A549 (cell line): ENCODE measurements at regions not wholly inside any gene's neighbourhood (a gene's known extent, or its start where the extent isn't known, plus 50 kb on each side); places are given as distances from the start of the nearest gene placed in this dataset.

ENCODE experiments used
- ATAC-seq, 2 experiments: fragments of 200-7000 bp in 1 of 2; fragments of >200 bp in 1 of 2; cut with Nextera tagmentation in 1 of 2; cut with Tn5 transposase in 1 of 2; 3 replicates each; pipeline versions ENCODE4 v1.8.0 to v1.9.1; 2018 to 2020; ENCODE audit warnings: mild to moderate bottlenecking in 1 of 2, moderate library complexity in 1 of 2
- CTCF ChIA-PET: fragments of 300-600 bp; sonication (Branson Sonifier 250); formaldehyde crosslinking; extraction: SDS; loops from one replicate; lab custom pipeline; 2021; ENCODE audit warnings: antibody characterized with exemption, inconsistent platforms; lab: Yijun Ruan, JAX
- POLR2A ChIA-PET: fragments of 350-600 bp; formaldehyde crosslinking; extraction: SDS; loops from one replicate; lab custom pipeline; 2021; ENCODE audit warnings: antibody characterized with exemption, inconsistent platforms; lab: Yijun Ruan, JAX
- DNase-seq, 2 experiments: peaks; one replicate each; pipeline versions ENCODE4 v3.0.0 to v3.0.0-alpha.2; 2011 to 2016; ENCODE audit warnings: low read depth in 1 of 2, low spot score in 1 of 2
- FAIRE-seq: peaks from 2 replicates; lab custom pipeline; 2011; peaks lifted over from hg19 to GRCh38; lab: Jason Lieb, UNC
- H3K27ac ChIP-seq, 2 experiments: fragments of >200 bp; sonication (Bioruptor Twin); formaldehyde crosslinking; 3 replicates each; pipeline ENCODE4 v1.5.1; 2016 to 2017
- H3K4me1 ChIP-seq: fragments of >200 bp; sonication (Bioruptor Twin); formaldehyde crosslinking; 3 replicates; pipeline ENCODE4 v1.6.1; 2016
- H3K4me2 ChIP-seq: fragments of >200 bp; sonication (Bioruptor Twin); formaldehyde crosslinking; 3 replicates; pipeline ENCODE4 v1.6.1; 2016
- H3K4me3 ChIP-seq: fragments of >200 bp; sonication (Bioruptor Twin); formaldehyde crosslinking; 3 replicates; pipeline ENCODE4 v1.5.1; 2016
- H3K9me3 ChIP-seq: fragments of >200 bp; sonication (Bioruptor Twin); formaldehyde crosslinking; 3 replicates; pipeline ENCODE4 v1.6.1; 2016
- BHLHE40 ChIP-seq: IDR thresholded peaks from 2 replicates; pipeline ENCODE4 v1.6.1; 2012; ENCODE audit warnings: low read depth, low read length, inconsistent platforms
- CHD4 ChIP-seq: fragments of 200-600 bp; sonication (generic); IDR thresholded peaks from 2 replicates; pipeline ENCODE4 v1.6.1; 2016; ENCODE audit warnings: antibody characterized with exemption, mild to moderate bottlenecking, borderline replicate concordance
- EHF ChIP-seq: fragments of 250-450 bp; sonication (Bioruptor Pico); IDR thresholded peaks from 2 replicates; pipeline ENCODE4 v1.5.0; 2020; ENCODE audit warnings: mild to moderate bottlenecking
- FOSL2 ChIP-seq, 2 experiments: fragments of 450-650 bp in 1 of 2; fragments of >200 bp in 1 of 2; sonication (Bioruptor Twin) in 1 of 2; formaldehyde crosslinking; IDR thresholded peaks; 2 replicates each; pipeline versions ENCODE4 v1.5.0 to v1.6.1; 2016 to 2020; ENCODE audit warnings: mild to moderate bottlenecking in 1 of 2, moderate library complexity in 1 of 2
- HES2 ChIP-seq: fragments of >200 bp; sonication (Bioruptor Twin); formaldehyde crosslinking; IDR thresholded peaks from 2 replicates; pipeline ENCODE4 v1.6.1; 2016
- HEYL ChIP-seq: fragments of 250-450 bp; sonication (Bioruptor Pico); IDR thresholded peaks from 2 replicates; pipeline ENCODE4 v1.8.0; 2021; ENCODE audit warnings: mild to moderate bottlenecking, moderate library complexity
- JUN ChIP-seq, 2 experiments: fragments of >200 bp; sonication (Bioruptor Twin); formaldehyde crosslinking; IDR thresholded peaks; 2 replicates in 1 of 2; 3 replicates in 1 of 2; pipeline ENCODE4 v1.6.1; 2016 to 2017
- JUNB ChIP-seq: fragments of >200 bp; sonication (Bioruptor Twin); formaldehyde crosslinking; IDR thresholded peaks from 2 replicates; pipeline ENCODE4 v1.6.1; 2016
- KDM5A ChIP-seq: fragments of 200-600 bp; sonication (generic); IDR thresholded peaks from 2 replicates; pipeline ENCODE4 v1.6.1; 2016; ENCODE audit warnings: antibody characterized with exemption, mild to moderate bottlenecking
- MAX ChIP-seq: IDR thresholded peaks from 2 replicates; pipeline ENCODE4 v1.6.1; 2012
- MAZ ChIP-seq: fragments of 150-350 bp; IDR thresholded peaks from 2 replicates; pipeline ENCODE4 v1.6.1; 2014; ENCODE audit warnings: antibody characterized with exemption, low read depth, low read length, borderline replicate concordance
- MYC ChIP-seq: IDR thresholded peaks from 2 replicates; pipeline ENCODE4 v1.6.1; 2012; ENCODE audit warnings: mild to moderate bottlenecking, inconsistent platforms, low read length, improper control_type of control experiment, borderline replicate concordance
- NPAS2 ChIP-seq: fragments of 250-450 bp; sonication (Bioruptor Pico); IDR thresholded peaks from 2 replicates; pipeline ENCODE4 v1.8.0; 2022; ENCODE audit warnings: mild to moderate bottlenecking, moderate library complexity, borderline replicate concordance
- NR3C1 ChIP-seq: fragments of >200 bp; sonication (Bioruptor Twin); formaldehyde crosslinking; IDR thresholded peaks from 3 replicates; pipeline ENCODE4 v1.6.1; 2017
- PHF8 ChIP-seq: fragments of 200-600 bp; sonication (generic); IDR thresholded peaks from 2 replicates; pipeline ENCODE4 v1.6.1; 2016; ENCODE audit warnings: low read depth, mild to moderate bottlenecking, antibody characterized with exemption, moderate library complexity, borderline replicate concordance
- RARB ChIP-seq: fragments of 250-450 bp; sonication (Bioruptor Pico); IDR thresholded peaks from 2 replicates; pipeline ENCODE4 v1.8.0; 2021; ENCODE audit warnings: mild to moderate bottlenecking, moderate library complexity
- RFX5 ChIP-seq: fragments of 450-650 bp; IDR thresholded peaks from 2 replicates; pipeline ENCODE4 v1.7.1; 2014; ENCODE audit warnings: antibody characterized with exemption, mild to moderate bottlenecking, moderate library complexity
- SREBF2 ChIP-seq: fragments of 450-650 bp; IDR thresholded peaks from 2 replicates; pipeline ENCODE4 v1.6.1; 2014; ENCODE audit warnings: mild to moderate bottlenecking, moderate library complexity
- TFCP2L1 ChIP-seq: fragments of 250-450 bp; sonication (Bioruptor Pico); IDR thresholded peaks from 2 replicates; pipeline ENCODE4 v1.5.0; 2021; ENCODE audit warnings: mild to moderate bottlenecking
- ZC3H11A ChIP-seq: fragments of 450-650 bp; IDR thresholded peaks from 2 replicates; pipeline ENCODE4 v1.6.1; 2014; ENCODE audit warnings: antibody characterized with exemption, mild to moderate bottlenecking
- WGBS: methylation state at CpG from one replicate; pipeline ENCODE4 v1.1.6; 2017; ENCODE audit errors: missing lambda C conversion rate; 5-methylcytosine and 5-hydroxymethylcytosine counted together

GRCh38 chr10:88157981-88158465 lies 294.6 kb downstream of the PTEN start:
- ATAC-seq (peak; percentile 76; a peak in 4 of 6 replicates), FAIRE-seq (no peak)
- peak overlapping the region; percentile 33 to 71; a peak in 4 of 6 replicates for H3K27ac ChIP-seq
- H3K4me3 ChIP-seq, result no peak overlapping the region
- CTCF ChIA-PET, result no interaction called here
- peak overlapping the region; percentile 35 for H3K4me2 ChIP-seq
- POLR2A ChIA-PET, result no interaction called here
- WGBS, result 27% methylated on average over 2 of the region's 2 CpGs
- no peak for TF ChIP-seq HES2
- no peak for TF ChIP-seq FOSL2 (IDR thresholded peaks at IDR 0.05)
- peak; percentile 44; the same call in 1 of the 2 replicates for TF ChIP-seq FOSL2 (CRISPR knock-in tag; IDR thresholded peaks at IDR 0.05)
- 0 out of 2 replicates have a peak, but pooled peaks have one; percentile 19 for TF ChIP-seq JUNB
- TF ChIP-seq, all 56 proteins: peak for 2
- DNase-seq, result peak; percentile 26 to 35
- H3K9me3 ChIP-seq, result no peaks in the 10 kb centered on the region
- H3K4me1 ChIP-seq, result peaks cover 24% of the 10 kb centered on the region

- Histone ChIP-seq H3K27ac (peak overlapping the region; percentile 31 to 71; a peak in 4 of 6 replicates), H3K4me3 (no peak overlapping the region), H3K9me3 (no peaks in the 10 kb centered on the region), H3K4me2 (peak overlapping the region; percentile 35; the same call in 1 of the 3 replicates), H3K4me1 (peaks cover 24% of the 10 kb centered on the region)
- FAIRE-seq (no peak), ATAC-seq (no peak), DNase-seq (no peak)
- TF ChIP-seq MYC, result no peak
- POLR2A ChIA-PET, result no interaction called here
- CTCF ChIA-PET, result interaction anchor here (1.0 kb wide), 1 partner anchor 9 kb away, joined by 4 read pairs; no protein-coding TSS in a partner anchor
- WGBS, result 63% methylated on average over 3 of the region's 3 CpGs
Measured at GRCh38 chr10:88158526-88159122, 295.2 kb downstream of the PTEN start.

GRCh38 chr10:88159127-88159829 lies 295.9 kb downstream of the PTEN start:
- no peak for ATAC-seq
- CTCF ChIA-PET, result interaction anchor here (1.0 kb wide), 1 partner anchor 10 kb away, joined by 4 read pairs; no protein-coding TSS in a partner anchor
- 42% methylated on average over 3 of the region's 3 CpGs for WGBS
- no peak overlapping the region for H3K4me3 ChIP-seq
- H3K4me1 ChIP-seq, result peaks cover 24% of the 10 kb centered on the region
- H3K27ac ChIP-seq, result peak overlapping the region in 1 of 2 experiments; percentile 40; a peak in 1 of 6 replicates
- TF ChIP-seq NPAS2, result no peak
- TF ChIP-seq NR3C1, result no peak
- TF ChIP-seq SREBF2, result no peak
- no peak for TF ChIP-seq TFCP2L1 (CRISPR knock-in tag)
- TF ChIP-seq JUN (IDR thresholded peaks at IDR 0.05), result no peak
- TF ChIP-seq BHLHE40, result no peak
- TF ChIP-seq ZC3H11A, result no peak
- no peak for TF ChIP-seq FOSL2 (IDR thresholded peaks at IDR 0.05)
- no peak for TF ChIP-seq FOSL2 (CRISPR knock-in tag; IDR thresholded peaks at IDR 0.05)
- no peak for TF ChIP-seq MAX
- TF ChIP-seq HEYL, result no peak
- TF ChIP-seq EHF, result no peak
- no peak for TF ChIP-seq RFX5
- no peak for TF ChIP-seq PHF8
- no peak for TF ChIP-seq KDM5A
- no peak for TF ChIP-seq MAZ
- no peak for TF ChIP-seq RARB (CRISPR knock-in tag)
- TF ChIP-seq CHD4, result no peak
- TF ChIP-seq, all 56 proteins: peak for 0
- POLR2A ChIA-PET, result no interaction called here
- FAIRE-seq (no peak), DNase-seq (no peak)
- no peaks in the 10 kb centered on the region for H3K9me3 ChIP-seq
- H3K4me2 ChIP-seq, result no peak overlapping the region
